ENCODE measurements at regions not wholly inside any gene's neighbourhood (a gene's known extent, or its start where the extent isn't known, plus 50 kb on each side); places are given as distances from the start of the nearest gene placed in this dataset.

GRCh38 chr1:102751111-102751510 is 357.2 kb downstream of the COL11A1 start:
- dilution Hi-C loops (cut with HindIII; ENCODE audit: low sequenced_read_pairs, unreplicated experiment): no loop called here
- Histone ChIP-seq H3K4me1 (ENCODE audit: control insufficient read depth, insufficient read depth, low read length) (no peaks in the 10 kb centered on the region), H3K4ac (ENCODE audit: low read depth, low read length) (no peak overlapping the region), H3K23ac (ENCODE audit: low read depth, low read length) (no peak overlapping the region), H3K9me1 (ENCODE audit: insufficient read depth, low read length) (no peaks in the 10 kb centered on the region), H3K9ac (ENCODE audit: low read depth, low read length) (no peak overlapping the region), H2AFZ (replicated peaks; ENCODE audit: low read length, poor library complexity) (no peak overlapping the region), H3K18ac (ENCODE audit: low read depth, low read length) (no peak overlapping the region), H3K14ac (replicated peaks; ENCODE audit: low read depth, low read length) (no peak overlapping the region), H3K36me3 (ENCODE audit: control insufficient read depth, insufficient read depth, low read length) (no peaks in the 10 kb centered on the region), H4K5ac (ENCODE audit: low read depth, low read length) (no peak overlapping the region), H3K4me2 (ENCODE audit: low read depth, low read length) (no peak overlapping the region), H4K20me1 (ENCODE audit: insufficient read depth, low read length) (no peaks in the 10 kb centered on the region), H3K4me3 (ENCODE audit: insufficient read depth, low read depth, low read length) (no peak overlapping the region), H3K27me3 (ENCODE audit: control insufficient read depth, insufficient read depth, low read length) (0 out of 2 replicates have a peak, but pooled peaks cover 1% of the 10 kb centered on the region), H2AK9ac (replicated peaks; ENCODE audit: low read depth, low read length, poor library complexity) (no peak overlapping the region), H3K27ac (ENCODE audit: insufficient read depth, low read length) (no peak overlapping the region), H3K79me1 (ENCODE audit: low read depth in 1 of 2, low read length in 2 of 2) (no peaks in the 10 kb centered on the region), H3K56ac (ENCODE audit: extremely low read depth, insufficient read depth, low read length) (no peak overlapping the region), H2BK15ac (ENCODE audit: low read depth, low read length) (no peak overlapping the region), H2AK5ac (ENCODE audit: low read depth, low read length) (no peak overlapping the region), H2BK120ac (ENCODE audit: low read depth, low read length) (no peak overlapping the region), H4K8ac (ENCODE audit: low read depth in 2 of 2, low read length in 2 of 2) (no peak overlapping the region), H4K91ac (ENCODE audit: insufficient read depth, low read depth, low read length) (no peak overlapping the region), H3K9me3 (ENCODE audit: control insufficient read depth, insufficient read depth, low read length) (no peaks in the 10 kb centered on the region), H2BK5ac (ENCODE audit: low read depth, low read length, poor library complexity, severe bottlenecking) (no peak overlapping the region), H2BK20ac (ENCODE audit: low read depth, low read length) (no peak overlapping the region)
- TF ChIP-seq, protein P1, sequence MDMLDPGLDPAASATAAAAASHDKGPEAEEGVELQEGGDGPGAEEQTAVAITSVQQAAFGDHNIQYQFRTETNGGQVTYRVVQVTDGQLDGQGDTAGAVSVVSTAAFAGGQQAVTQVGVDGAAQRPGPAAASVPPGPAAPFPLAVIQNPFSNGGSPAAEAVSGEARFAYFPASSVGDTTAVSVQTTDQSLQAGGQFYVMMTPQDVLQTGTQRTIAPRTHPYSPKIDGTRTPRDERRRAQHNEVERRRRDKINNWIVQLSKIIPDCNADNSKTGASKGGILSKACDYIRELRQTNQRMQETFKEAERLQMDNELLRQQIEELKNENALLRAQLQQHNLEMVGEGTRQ (IDR thresholded peaks at IDR 0.05; ENCODE audit: low read depth, low read length): no peak
- no peak for TF ChIP-seq RCOR1 (IDR thresholded peaks at IDR 0.05; ENCODE audit: insufficient replicate concordance, low read length)
- TF ChIP-seq BHLHE40 (IDR thresholded peaks at IDR 0.05; ENCODE audit: low read depth, low read length): no peak
- no peak for TF ChIP-seq MAZ (IDR thresholded peaks at IDR 0.05; ENCODE audit: borderline replicate concordance, low read depth, low read length)
- no peak for TF ChIP-seq MAFK (IDR thresholded peaks at IDR 0.05; ENCODE audit: low read depth, low read length)
- no peak for TF ChIP-seq RFX5 (IDR thresholded peaks at IDR 0.05; ENCODE audit: low read depth, low read length)
- TF ChIP-seq NFE2L2 (IDR thresholded peaks at IDR 0.05; ENCODE audit: low read depth, low read length): no peak
- no peak for TF ChIP-seq SMC3 (IDR thresholded peaks at IDR 0.05; ENCODE audit: low read depth, low read length)
- TF ChIP-seq, protein P2, sequence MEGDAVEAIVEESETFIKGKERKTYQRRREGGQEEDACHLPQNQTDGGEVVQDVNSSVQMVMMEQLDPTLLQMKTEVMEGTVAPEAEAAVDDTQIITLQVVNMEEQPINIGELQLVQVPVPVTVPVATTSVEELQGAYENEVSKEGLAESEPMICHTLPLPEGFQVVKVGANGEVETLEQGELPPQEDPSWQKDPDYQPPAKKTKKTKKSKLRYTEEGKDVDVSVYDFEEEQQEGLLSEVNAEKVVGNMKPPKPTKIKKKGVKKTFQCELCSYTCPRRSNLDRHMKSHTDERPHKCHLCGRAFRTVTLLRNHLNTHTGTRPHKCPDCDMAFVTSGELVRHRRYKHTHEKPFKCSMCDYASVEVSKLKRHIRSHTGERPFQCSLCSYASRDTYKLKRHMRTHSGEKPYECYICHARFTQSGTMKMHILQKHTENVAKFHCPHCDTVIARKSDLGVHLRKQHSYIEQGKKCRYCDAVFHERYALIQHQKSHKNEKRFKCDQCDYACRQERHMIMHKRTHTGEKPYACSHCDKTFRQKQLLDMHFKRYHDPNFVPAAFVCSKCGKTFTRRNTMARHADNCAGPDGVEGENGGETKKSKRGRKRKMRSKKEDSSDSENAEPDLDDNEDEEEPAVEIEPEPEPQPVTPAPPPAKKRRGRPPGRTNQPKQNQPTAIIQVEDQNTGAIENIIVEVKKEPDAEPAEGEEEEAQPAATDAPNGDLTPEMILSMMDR (conservative IDR thresholded peaks at IDR 0.05; ENCODE audit: low read depth, low read length): no peak
- no peak for TF ChIP-seq FOS (IDR thresholded peaks at IDR 0.05; ENCODE audit: low read depth, low read length)
- no peak for TF ChIP-seq CEBPB (IDR thresholded peaks at IDR 0.05; ENCODE audit: low read depth, low read length)
- no peak for TF ChIP-seq CHD1 (IDR thresholded peaks at IDR 0.05; ENCODE audit: low read depth, low read length)
- TF ChIP-seq MXI1 (IDR thresholded peaks at IDR 0.05; ENCODE audit: borderline replicate concordance, low read depth, low read length): no peak
- TF ChIP-seq RAD21 (IDR thresholded peaks at IDR 0.05; ENCODE audit: low read length): no peak
- no peak for TF ChIP-seq POLR2A (IDR thresholded peaks at IDR 0.05; ENCODE audit: low read depth, low read length)
- in situ Hi-C loops (cut with MboI; ENCODE audit: low sequenced_read_pairs): no loop called here
- ATAC-seq (ENCODE audit: low read depth) (no peak), DNase-seq (no peak)
- ChIA-PET POLR2A (ENCODE audit: unreplicated experiment) (no interaction called here), CTCF (no interaction called here)
- no TSS peak for BruUV-seq (replicated peaks)
- no CpG with 5 or more reads among the region's 2 CpGs for WGBS, 2 experiments (ENCODE audit: extremely low coverage in 2 of 2, insufficient read length in 1 of 2)
- intact Hi-C loops (cut with micrococcal nuclease): no loop called here
